ENCODE measurements at regions not wholly inside any gene's neighbourhood (a gene's known extent, or its start where the extent isn't known, plus 50 kb on each side); places are given as distances from the start of the nearest gene placed in this dataset.
"Not testable (repeated sequence)": the region's sequence is repeated elsewhere in the genome, so short reads cannot be mapped to it uniquely, and the experiment has no call there.

- H3K4me1 ChIP-seq (ENCODE audit: control insufficient read depth, insufficient read depth, low read length) = not testable (repeated sequence)
Observed at GRCh38 chr2:91422102-91422501, 2730.6 kb downstream of the RPIA start.

GRCh38 chr2:91427148-91427547 lies 2735.7 kb downstream of the RPIA start:
- H3K4me3 ChIP-seq (ENCODE audit: low read length); H3K4me1 ChIP-seq (ENCODE audit: control insufficient read depth, insufficient read depth, low read length); H3K36me3 ChIP-seq (ENCODE audit: control insufficient read depth, insufficient read depth, low read length, severe bottlenecking); H3K27me3 ChIP-seq (replicated peaks; ENCODE audit: control insufficient read depth, insufficient read depth, low read length); DNase-seq (ENCODE audit: low read depth); H3K9ac ChIP-seq (ENCODE audit: low read length): not testable (repeated sequence)
- peaks cover 13% of the 10 kb centered on the region for H3K9me3 ChIP-seq (ENCODE audit: control insufficient read depth, low read length)

More at GRCh38 chr2:91422102-91422501, 2730.6 kb downstream of the RPIA start:
- H3K36me3 ChIP-seq (ENCODE audit: control insufficient read depth, insufficient read depth, low read length, severe bottlenecking); H3K4me3 ChIP-seq (ENCODE audit: low read length); H3K27me3 ChIP-seq (replicated peaks; ENCODE audit: control insufficient read depth, insufficient read depth, low read length); H3K9ac ChIP-seq (ENCODE audit: low read length); DNase-seq (ENCODE audit: low read depth): not testable (repeated sequence)
- peaks cover 20% of the 10 kb centered on the region for H3K9me3 ChIP-seq (ENCODE audit: control insufficient read depth, low read length)

GRCh38 chr2:91441932-91442245 lies 2750.4 kb downstream of the RPIA start:
- DNase-seq (ENCODE audit: low read depth); H3K9me3 ChIP-seq (ENCODE audit: control insufficient read depth, low read length); H3K9ac ChIP-seq (ENCODE audit: low read length); H3K27me3 ChIP-seq (replicated peaks; ENCODE audit: control insufficient read depth, insufficient read depth, low read length); H3K4me1 ChIP-seq (ENCODE audit: control insufficient read depth, insufficient read depth, low read length); H3K36me3 ChIP-seq (ENCODE audit: control insufficient read depth, insufficient read depth, low read length, severe bottlenecking): not testable (repeated sequence)
- H3K4me3 ChIP-seq (ENCODE audit: low read length) = peak overlapping the region; percentile 70

- Histone ChIP-seq H3K9ac (ENCODE audit: low read length) (no peak overlapping the region), H3K4me3 (ENCODE audit: low read length) (peak overlapping the region; percentile 70), H3K36me3 (ENCODE audit: control insufficient read depth, insufficient read depth, low read length, severe bottlenecking) (no peaks in the 10 kb centered on the region), H3K27me3 (replicated peaks; ENCODE audit: control insufficient read depth, insufficient read depth, low read length) (peaks cover 3% of the 10 kb centered on the region), H3K9me3 (ENCODE audit: control insufficient read depth, low read length) (no peaks in the 10 kb centered on the region), H3K4me1 (ENCODE audit: control insufficient read depth, insufficient read depth, low read length) (no peaks in the 10 kb centered on the region)
- DNase-seq (ENCODE audit: low read depth) = peak; percentile 8
Observed at GRCh38 chr2:91442246-91442905, 2750.9 kb downstream of the RPIA start.

GRCh38 chr2:91442906-91443729 lies 2751.6 kb downstream of the RPIA start:
- DNase-seq (ENCODE audit: low read depth); H3K36me3 ChIP-seq (ENCODE audit: control insufficient read depth, insufficient read depth, low read length, severe bottlenecking); H3K9ac ChIP-seq (ENCODE audit: low read length); H3K27me3 ChIP-seq (replicated peaks; ENCODE audit: control insufficient read depth, insufficient read depth, low read length); H3K9me3 ChIP-seq (ENCODE audit: control insufficient read depth, low read length); H3K4me1 ChIP-seq (ENCODE audit: control insufficient read depth, insufficient read depth, low read length): not testable (repeated sequence)
- peak overlapping the region; percentile 70 for H3K4me3 ChIP-seq (ENCODE audit: low read length)

DNA sequence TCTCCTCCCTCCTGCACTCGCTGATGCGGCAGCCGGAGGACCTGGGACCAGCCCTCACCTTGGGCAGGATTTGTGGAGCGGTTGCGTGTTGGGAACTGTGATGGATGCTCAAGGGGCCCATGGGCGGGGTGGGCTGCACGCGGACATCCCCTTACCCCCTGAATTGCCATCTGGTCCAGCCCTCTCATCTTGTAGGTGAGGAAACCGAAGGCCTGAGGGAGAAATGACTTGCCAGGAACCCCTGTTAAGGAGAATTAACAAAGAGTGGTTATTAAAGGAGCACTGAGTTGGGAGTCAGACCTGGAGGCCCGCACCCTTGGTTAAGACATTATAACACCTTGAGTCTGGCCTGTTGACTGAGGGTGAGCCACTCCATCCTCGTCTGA lies 2752.2 kb downstream of the RPIA start:
- H3K4me3 ChIP-seq (ENCODE audit: low read length); H3K4me1 ChIP-seq (ENCODE audit: control insufficient read depth, insufficient read depth, low read length); H3K27me3 ChIP-seq (replicated peaks; ENCODE audit: control insufficient read depth, insufficient read depth, low read length); DNase-seq (ENCODE audit: low read depth); H3K9ac ChIP-seq (ENCODE audit: low read length); H3K36me3 ChIP-seq (ENCODE audit: control insufficient read depth, insufficient read depth, low read length, severe bottlenecking); H3K9me3 ChIP-seq (ENCODE audit: control insufficient read depth, low read length): not testable (repeated sequence)

DNA sequence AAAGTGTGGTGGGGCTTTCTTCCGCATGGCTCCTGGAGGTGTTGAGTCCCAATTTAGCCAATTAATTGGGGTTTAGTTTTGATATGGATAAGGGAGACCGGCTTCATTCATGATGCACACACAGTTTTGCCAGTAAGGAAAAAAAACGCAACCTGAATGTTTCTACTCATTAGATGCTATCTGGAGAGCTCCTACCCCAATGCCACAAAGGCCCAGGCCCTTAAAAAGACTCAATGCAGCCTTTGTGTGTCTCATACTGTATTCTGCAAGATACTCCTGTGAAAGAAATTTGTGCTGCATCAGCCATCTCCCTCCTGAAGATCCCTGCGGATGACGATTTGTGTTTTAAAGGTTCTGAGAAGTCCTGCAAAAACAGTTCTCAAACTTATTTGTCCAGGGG lies 2754.2 kb downstream of the RPIA start:
- H3K36me3 ChIP-seq (ENCODE audit: control insufficient read depth, insufficient read depth, low read length, severe bottlenecking); H3K27me3 ChIP-seq (replicated peaks; ENCODE audit: control insufficient read depth, insufficient read depth, low read length); H3K9ac ChIP-seq (ENCODE audit: low read length); H3K4me3 ChIP-seq (ENCODE audit: low read length); H3K4me1 ChIP-seq (ENCODE audit: control insufficient read depth, insufficient read depth, low read length); H3K9me3 ChIP-seq (ENCODE audit: control insufficient read depth, low read length); DNase-seq (ENCODE audit: low read depth): not testable (repeated sequence)

GRCh38 chr2:91446489-91446888 lies 2755.0 kb downstream of the RPIA start:
- DNase-seq (ENCODE audit: low read depth); H3K36me3 ChIP-seq (ENCODE audit: control insufficient read depth, insufficient read depth, low read length, severe bottlenecking); H3K4me1 ChIP-seq (ENCODE audit: control insufficient read depth, insufficient read depth, low read length); H3K9ac ChIP-seq (ENCODE audit: low read length); H3K4me3 ChIP-seq (ENCODE audit: low read length); H3K27me3 ChIP-seq (replicated peaks; ENCODE audit: control insufficient read depth, insufficient read depth, low read length); H3K9me3 ChIP-seq (ENCODE audit: control insufficient read depth, low read length): not testable (repeated sequence)

- H3K9ac ChIP-seq (ENCODE audit: low read length); H3K4me1 ChIP-seq (ENCODE audit: control insufficient read depth, insufficient read depth, low read length); H3K27me3 ChIP-seq (replicated peaks; ENCODE audit: control insufficient read depth, insufficient read depth, low read length); H3K36me3 ChIP-seq (ENCODE audit: control insufficient read depth, insufficient read depth, low read length, severe bottlenecking); H3K9me3 ChIP-seq (ENCODE audit: control insufficient read depth, low read length); H3K4me3 ChIP-seq (ENCODE audit: low read length); DNase-seq (ENCODE audit: low read depth): not testable (repeated sequence)
Observed at GRCh38 chr2:91446915-91447314, 2755.4 kb downstream of the RPIA start.

- H3K4me1 ChIP-seq (ENCODE audit: control insufficient read depth, insufficient read depth, low read length); DNase-seq (ENCODE audit: low read depth); H3K9ac ChIP-seq (ENCODE audit: low read length); H3K36me3 ChIP-seq (ENCODE audit: control insufficient read depth, insufficient read depth, low read length, severe bottlenecking); H3K27me3 ChIP-seq (replicated peaks; ENCODE audit: control insufficient read depth, insufficient read depth, low read length); H3K4me3 ChIP-seq (ENCODE audit: low read length); H3K9me3 ChIP-seq (ENCODE audit: control insufficient read depth, low read length): not testable (repeated sequence)
Observed at GRCh38 chr2:91447508-91447907, 2756.0 kb downstream of the RPIA start.

DNA sequence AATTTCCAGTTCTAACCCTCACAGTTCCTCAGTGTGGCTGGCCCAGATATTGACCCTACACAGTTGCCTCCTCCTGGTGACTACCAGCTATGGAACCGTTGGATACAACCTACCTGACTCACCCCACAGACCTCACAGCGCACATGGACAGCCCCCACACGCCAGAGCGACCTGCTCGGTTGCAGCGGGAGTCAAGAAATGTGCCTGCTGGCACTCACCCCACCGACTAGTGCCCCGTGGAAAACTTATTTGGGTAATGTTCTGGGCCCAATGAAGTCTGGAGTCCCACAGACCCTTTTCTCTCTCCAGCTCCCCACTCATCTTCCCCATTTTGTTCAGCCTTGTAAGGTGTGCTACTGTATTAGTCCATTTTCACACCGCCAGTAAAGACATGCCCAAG lies 2770.8 kb downstream of the RPIA start:
- H3K9ac ChIP-seq (ENCODE audit: low read length); H3K9me3 ChIP-seq (ENCODE audit: control insufficient read depth, low read length); H3K4me1 ChIP-seq (ENCODE audit: control insufficient read depth, insufficient read depth, low read length); DNase-seq (ENCODE audit: low read depth); H3K4me3 ChIP-seq (ENCODE audit: low read length); H3K36me3 ChIP-seq (ENCODE audit: control insufficient read depth, insufficient read depth, low read length, severe bottlenecking); H3K27me3 ChIP-seq (replicated peaks; ENCODE audit: control insufficient read depth, insufficient read depth, low read length): not testable (repeated sequence)

GRCh38 chr2:91463007-91463406 lies 2771.5 kb downstream of the RPIA start:
- not testable (repeated sequence) for H3K27me3 ChIP-seq (replicated peaks; ENCODE audit: control insufficient read depth, insufficient read depth, low read length); H3K9me3 ChIP-seq (ENCODE audit: control insufficient read depth, low read length); H3K4me3 ChIP-seq (ENCODE audit: low read length); H3K9ac ChIP-seq (ENCODE audit: low read length); H3K4me1 ChIP-seq (ENCODE audit: control insufficient read depth, insufficient read depth, low read length); H3K36me3 ChIP-seq (ENCODE audit: control insufficient read depth, insufficient read depth, low read length, severe bottlenecking); DNase-seq (ENCODE audit: low read depth)
